ENCODE measurements at regions not wholly inside any gene's neighbourhood (a gene's known extent, or its start where the extent isn't known, plus 50 kb on each side); places are given as distances from the start of the nearest gene placed in this dataset.

DNA sequence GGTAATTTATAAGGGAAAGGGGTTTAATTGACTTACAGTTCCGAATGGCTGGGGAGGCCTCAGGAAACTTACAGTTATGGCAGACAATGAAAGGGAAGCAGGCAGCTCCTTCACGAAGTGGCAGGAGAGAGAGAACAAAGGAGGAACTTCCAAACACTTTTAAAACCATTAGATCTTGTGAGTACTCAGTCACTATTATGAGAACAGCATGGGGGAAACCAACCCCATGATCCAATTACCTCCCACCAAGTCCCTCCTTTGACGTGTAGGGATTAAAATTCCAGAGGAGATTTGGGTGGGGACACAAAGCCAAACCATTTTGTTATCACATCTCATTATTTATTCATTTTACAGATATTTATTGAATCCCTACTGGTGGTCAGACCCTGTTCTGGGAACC lies 822.8 kb downstream of the GALC start:
- no peak for DNase-seq (ENCODE audit: low spot score)

DNA sequence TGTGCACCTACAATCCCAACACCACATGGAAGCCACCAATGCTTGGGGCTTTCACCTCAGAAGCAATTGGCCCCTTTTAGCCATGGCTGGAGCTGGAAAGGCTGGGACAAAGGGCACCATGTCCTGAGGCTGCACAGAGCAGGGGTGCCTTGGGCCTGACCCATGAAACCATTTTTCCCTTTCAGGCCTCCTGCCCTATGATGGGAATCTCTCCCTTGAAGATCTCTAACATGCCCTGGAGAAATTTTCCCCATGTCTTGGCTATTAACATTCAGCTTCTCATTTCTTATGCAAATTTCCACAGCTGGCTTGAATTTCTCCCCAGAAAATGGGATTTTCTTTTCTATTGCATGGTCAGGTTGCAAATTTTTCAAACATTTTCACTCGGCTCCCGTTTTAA lies 823.6 kb downstream of the GALC start:
- no peak for DNase-seq (ENCODE audit: low spot score)

GRCh38 chr14:87161502-87161901 lies 831.5 kb downstream of the GALC start:
- DNase-seq (ENCODE audit: low spot score), result no peak

DNA sequence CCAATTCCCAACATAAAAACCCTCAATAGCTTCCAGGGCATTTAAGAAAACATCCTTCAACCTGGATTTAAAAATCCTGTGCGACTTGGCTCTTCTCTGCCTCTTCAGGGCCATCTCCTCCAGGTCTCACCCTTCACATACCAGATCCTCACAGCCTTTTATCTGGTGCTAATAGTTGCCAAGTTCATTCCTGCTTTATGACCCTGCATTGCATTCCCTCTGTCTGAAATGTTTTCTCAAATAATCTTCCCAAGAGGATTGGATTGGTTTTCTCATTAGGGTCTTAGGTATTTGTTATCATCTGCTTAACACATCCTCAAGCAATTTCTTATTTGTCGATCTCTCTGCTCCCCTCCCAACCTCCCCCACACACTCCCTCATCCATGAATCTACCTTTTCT lies 832.0 kb downstream of the GALC start:
- peak; percentile 20 for DNase-seq (ENCODE audit: low spot score)

GRCh38 chr14:87158283-87158682 lies 834.7 kb downstream of the GALC start:
- no peak for DNase-seq (ENCODE audit: low spot score)

- no peak for DNase-seq (ENCODE audit: low spot score)
Measured at GRCh38 chr14:87156878-87157277, 836.1 kb downstream of the GALC start.

DNA sequence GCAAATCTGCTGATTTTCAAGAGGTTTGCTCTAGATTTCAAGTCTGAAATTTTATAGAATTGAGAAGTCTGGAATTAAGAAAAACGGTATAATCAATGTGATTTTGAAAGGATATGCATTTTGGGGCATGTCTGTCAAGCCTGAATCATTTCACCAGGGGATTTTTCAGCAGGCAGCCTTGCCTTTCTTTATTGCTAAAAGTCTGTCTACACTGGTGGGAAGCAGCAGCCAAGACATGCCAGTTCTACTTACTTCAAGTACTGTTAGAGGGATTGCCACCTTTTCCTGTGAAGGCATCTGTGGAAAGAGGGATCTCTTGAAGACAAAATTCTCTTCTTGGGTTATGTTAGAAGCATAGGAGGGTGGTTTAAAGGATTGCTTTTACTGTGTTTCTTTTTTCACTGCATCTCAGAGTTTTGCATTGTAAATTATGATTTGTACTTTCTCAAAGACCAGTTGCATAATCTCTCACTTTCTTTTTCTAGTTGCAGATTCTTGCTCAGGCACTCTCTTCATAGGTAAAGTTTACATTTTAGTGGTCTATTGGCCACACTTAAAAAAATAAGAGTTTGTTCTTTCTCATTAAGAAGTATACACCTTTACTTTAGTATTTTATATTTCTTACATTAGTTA lies 837.0 kb downstream of the GALC start:
- no peak for DNase-seq (ENCODE audit: low spot score)

DNA sequence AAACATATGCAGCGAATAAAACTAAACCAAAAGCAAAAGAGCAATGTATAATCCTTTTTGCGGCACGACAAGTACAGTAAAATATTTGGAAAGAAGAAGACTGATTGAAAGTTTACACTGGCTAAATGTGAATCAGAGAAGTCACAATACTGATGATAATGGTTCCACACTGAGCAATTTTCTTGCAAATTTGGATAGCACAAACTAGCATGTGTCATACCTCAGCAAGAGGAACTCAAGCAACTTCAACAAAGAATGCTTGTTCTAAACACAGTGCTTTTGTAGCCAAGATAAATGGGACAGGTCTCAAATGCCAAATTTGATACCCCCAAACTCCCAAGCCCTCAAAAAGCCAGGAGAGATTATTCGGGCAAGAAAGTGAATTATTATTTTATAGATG lies 839.1 kb downstream of the GALC start:
- no peak for DNase-seq (ENCODE audit: low spot score)

- no peak for DNase-seq (ENCODE audit: low spot score)
Measured at GRCh38 chr14:87153391-87153790, 839.6 kb downstream of the GALC start.

- no peak for DNase-seq (ENCODE audit: low spot score)
Measured at GRCh38 chr14:87152693-87153092, 840.3 kb downstream of the GALC start.

- DNase-seq (ENCODE audit: low spot score), result peak; percentile 69
Measured at GRCh38 chr14:87149583-87150354, 843.2 kb downstream of the GALC start.

DNA sequence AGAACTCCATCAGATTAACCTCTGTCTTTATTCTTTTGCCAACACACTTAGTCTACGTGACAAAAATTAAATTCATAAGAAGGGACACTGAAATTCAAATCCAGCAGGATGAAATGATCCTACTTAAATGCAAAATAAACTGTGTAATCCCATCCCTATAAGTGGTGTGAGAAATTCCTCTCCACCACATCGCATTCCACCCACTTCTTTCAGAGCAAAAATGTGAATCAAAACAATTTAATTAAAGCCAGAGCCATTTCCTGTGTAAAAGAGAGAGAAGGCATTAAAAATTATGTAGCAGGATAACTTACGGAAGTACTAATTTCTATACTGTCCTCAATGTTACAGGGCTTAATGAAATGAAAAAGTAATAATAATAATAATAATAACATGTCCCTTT lies 844.3 kb downstream of the GALC start:
- peak; percentile 60 for DNase-seq (ENCODE audit: low spot score)

GRCh38 chr14:87142551-87143211 lies 850.3 kb downstream of the GALC start:
- no peak for DNase-seq (ENCODE audit: low spot score)

DNA sequence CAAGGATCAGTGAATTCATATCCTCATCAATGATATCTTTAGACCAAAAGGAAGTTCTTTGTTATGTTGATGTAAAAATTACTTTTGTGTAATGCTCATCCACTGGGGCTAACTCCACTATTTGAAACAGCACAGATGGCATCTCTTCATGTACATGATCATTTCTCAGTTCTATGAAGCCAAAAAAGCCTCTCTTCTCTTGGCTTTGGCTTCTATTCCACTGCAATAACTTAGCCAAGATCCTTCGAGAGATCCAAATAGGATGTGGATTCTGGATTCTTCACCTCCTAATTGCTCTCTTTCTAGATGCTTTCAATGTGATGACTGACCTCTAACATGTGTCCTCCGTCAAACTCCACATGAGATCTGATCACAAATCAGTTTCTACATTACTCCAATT lies 851.2 kb downstream of the GALC start:
- DNase-seq (ENCODE audit: low spot score), result no peak

DNA sequence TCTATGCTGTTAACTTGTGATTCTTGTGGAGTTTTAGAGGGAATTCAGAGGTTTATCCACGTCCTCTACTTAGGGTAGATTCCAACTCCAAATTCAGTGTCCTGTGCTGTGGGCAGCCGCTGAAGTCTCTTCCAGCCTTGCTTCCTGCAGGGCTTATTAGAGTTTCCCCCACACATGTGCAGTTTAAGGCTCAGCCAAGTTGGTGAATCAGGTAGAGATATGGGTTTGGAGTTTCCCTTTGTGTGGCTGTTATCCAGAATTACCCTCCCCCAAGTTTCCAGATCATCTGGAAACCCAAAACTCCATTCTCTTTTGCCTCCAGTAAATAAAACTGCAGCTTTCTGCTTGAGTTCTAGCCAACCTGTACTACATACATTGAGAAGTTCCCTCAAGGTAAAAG lies 853.7 kb downstream of the GALC start:
- no peak for DNase-seq (ENCODE audit: low spot score)

DNA sequence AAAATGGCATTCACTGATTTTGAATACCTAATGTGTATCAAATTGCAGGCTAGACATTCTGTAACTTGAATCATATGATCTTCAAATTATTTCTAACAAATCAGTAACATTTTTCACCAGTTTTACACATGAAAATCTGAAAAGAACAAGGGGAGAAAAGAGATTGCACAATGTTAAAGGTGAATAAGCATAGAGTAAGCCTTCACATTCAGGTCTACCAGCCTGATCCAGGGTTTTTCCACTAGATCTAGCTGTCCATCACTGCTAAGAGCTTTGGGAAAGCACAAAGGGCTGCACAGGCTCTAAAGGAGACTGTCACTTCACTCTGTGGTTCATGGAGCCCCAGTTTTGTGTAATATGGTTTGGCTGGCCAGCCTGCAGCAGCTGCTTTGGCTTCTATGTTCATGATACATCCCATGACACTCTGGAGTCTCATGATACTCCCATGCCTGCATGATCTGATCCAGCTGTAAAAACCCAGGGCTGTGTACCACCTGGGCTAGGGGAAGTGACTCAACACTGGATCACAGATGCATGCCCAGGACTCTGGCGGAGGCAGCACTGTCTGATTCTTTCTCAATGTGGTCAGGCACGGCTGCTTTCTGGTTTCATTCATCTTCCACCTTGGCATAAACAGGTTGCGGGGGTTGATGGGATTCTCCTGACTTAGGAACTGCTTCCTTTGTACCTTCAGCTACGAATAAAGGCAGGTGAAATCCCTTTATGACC lies 859.7 kb downstream of the GALC start:
- DNase-seq (ENCODE audit: low spot score), result peak; percentile 77

GRCh38 chr14:87131879-87132278 lies 861.1 kb downstream of the GALC start:
- DNase-seq (ENCODE audit: low spot score), result peak; percentile 52

DNA sequence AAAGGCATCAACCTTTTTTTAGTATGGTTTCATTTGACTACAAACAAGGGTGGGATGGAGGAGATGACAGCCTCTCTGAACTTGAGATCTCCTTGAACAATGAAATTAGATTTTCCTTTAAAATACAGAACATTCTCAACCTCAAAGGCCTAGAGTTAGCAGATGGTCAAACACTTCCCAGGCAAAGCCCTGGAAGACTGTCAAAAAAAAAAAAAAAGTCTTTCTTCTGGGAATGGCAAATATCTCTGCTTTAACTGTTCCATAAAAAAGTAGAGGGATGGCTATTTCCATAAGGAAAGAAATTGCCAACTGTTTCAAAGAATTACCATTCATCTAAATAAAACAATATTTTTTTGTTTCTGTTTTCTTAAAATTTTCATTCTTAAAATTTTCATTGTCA lies 870.8 kb downstream of the GALC start:
- DNase-seq (ENCODE audit: low spot score), result no peak

DNA sequence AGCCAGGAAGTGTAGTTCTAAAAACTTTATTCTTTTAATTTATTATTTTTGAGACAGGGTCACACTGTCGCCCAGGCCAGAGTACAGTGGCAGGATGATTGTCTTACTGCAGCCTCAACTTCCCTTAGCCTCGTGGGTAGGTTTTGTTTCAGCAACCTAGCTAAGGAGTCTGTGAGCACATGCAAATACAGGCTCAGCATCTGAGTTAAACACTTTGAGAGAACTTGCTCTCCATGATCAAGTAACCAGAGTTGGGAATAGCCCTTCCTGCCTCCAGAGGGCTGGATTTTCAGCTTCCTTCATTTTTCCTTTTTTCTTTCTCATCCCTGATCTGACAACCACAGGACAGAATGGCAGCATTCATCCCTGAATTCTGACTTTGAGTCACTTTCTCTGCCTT lies 871.3 kb downstream of the GALC start:
- no peak for DNase-seq (ENCODE audit: low spot score)

DNA sequence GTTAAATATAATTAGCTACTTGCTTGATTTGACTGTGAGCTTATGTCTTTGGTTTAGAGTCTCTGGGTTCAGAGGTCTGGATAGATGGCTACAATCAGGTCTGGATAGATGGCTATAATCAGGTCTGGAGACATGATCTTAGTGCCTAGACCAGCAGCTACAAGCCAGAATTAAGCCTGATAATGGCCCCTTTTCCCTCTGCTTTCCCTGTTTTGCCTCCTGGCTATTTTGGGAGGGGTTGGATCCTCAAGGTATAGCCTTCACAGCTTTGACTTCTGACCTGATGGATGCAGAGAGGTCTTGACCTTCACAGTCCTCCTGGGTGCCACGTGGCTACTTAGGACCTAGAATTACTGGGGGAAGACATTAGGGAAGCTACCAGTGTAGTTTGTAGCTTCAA lies 877.7 kb downstream of the GALC start:
- no peak for DNase-seq (ENCODE audit: low spot score)

- DNase-seq (ENCODE audit: low spot score), result no peak
Measured at GRCh38 chr14:87113286-87113685, 879.7 kb downstream of the GALC start.

- no peak for DNase-seq (ENCODE audit: low spot score)
Measured at GRCh38 chr14:87111741-87112140, 881.2 kb downstream of the GALC start.

DNA sequence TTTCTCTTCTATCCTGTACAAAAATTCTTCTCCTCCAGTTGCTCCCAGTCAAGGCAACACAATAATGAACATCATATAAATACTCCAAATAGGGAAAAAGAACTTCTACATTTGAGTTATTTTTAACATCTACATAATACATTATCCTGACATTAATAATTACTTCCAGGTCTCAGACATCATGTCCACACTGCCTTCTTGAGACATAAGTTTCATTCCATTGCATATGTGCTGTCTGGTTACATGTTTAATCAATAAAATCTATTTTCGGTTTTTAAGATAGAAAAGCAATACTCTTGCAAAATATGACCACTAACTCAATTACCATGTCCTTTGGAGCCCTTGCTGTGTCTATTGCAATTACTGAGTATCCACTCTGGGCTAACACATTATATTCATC lies 881.9 kb downstream of the GALC start:
- DNase-seq (ENCODE audit: low spot score), result peak; percentile 4
